Muscle of leg (tissue), 3 donors: ENCODE measurements at regions not wholly inside any gene's neighbourhood (a gene's known extent, or its start where the extent isn't known, plus 50 kb on each side); places are given as distances from the start of the nearest gene placed in this dataset.

ENCODE experiments used
- DNase-seq: peaks from one replicate; pipeline ENCODE4 v3.0.0; 2013
- H3K27ac ChIP-seq: one replicate; pipeline ENCODE4 v1.5.1; 2013; ENCODE audit warnings: mild to moderate bottlenecking, low read length, control low read depth
- H3K27me3 ChIP-seq: one replicate; pipeline ENCODE4 v1.6.1; 2013; ENCODE audit warnings: low read length; ENCODE audit not compliant: control insufficient read depth, insufficient read depth
- H3K36me3 ChIP-seq: one replicate; pipeline ENCODE4 v1.6.1; 2013; ENCODE audit warnings: low read length; ENCODE audit not compliant: control insufficient read depth, insufficient read depth
- H3K4me1 ChIP-seq: one replicate; pipeline ENCODE4 v1.6.1; 2013; ENCODE audit warnings: low read length; ENCODE audit not compliant: control insufficient read depth, insufficient read depth
- H3K4me3 ChIP-seq: one replicate; pipeline ENCODE4 v1.5.1; 2013; ENCODE audit warnings: low read length, control low read depth
- H3K9me3 ChIP-seq: replicated peaks from 2 replicates; pipeline ENCODE4 v1.6.1; 2013; ENCODE audit warnings: low read depth, low read length; ENCODE audit not compliant: control insufficient read depth
- WGBS: methylation state at CpG from one replicate; pipeline ENCODE4 v1.1.5; 2013; ENCODE audit warnings: missing lambda C conversion rate; ENCODE audit not compliant: insufficient coverage; 5-methylcytosine and 5-hydroxymethylcytosine counted together

- Histone ChIP-seq H3K27me3 (no peaks in the 10 kb centered on the region), H3K4me3 (no peak overlapping the region), H3K36me3 (no peaks in the 10 kb centered on the region), H3K9me3 (no peaks in the 10 kb centered on the region), H3K27ac (no peak overlapping the region), H3K4me1 (no peaks in the 10 kb centered on the region)
- WGBS, result 94% methylated on average over 2 of the region's 3 CpGs
- DNase-seq, result no peak
These were observed 71.0 kb upstream of the ACP3 start for GRCh38 chr3:132246212-132246611.

GRCh38 chr3:132247211-132247610, 70.0 kb upstream of the ACP3 start:
- Histone ChIP-seq H3K4me3 (no peak overlapping the region), H3K27me3 (no peaks in the 10 kb centered on the region), H3K4me1 (no peaks in the 10 kb centered on the region), H3K27ac (no peak overlapping the region), H3K36me3 (no peaks in the 10 kb centered on the region), H3K9me3 (no peaks in the 10 kb centered on the region)
- no peak for DNase-seq
- WGBS, result no CpG with 5 or more reads among the region's 1 CpG

GRCh38 chr3:132248490-132248889, 68.7 kb upstream of the ACP3 start:
- no peak overlapping the region for H3K4me3 ChIP-seq
- no peaks in the 10 kb centered on the region for H3K27me3 ChIP-seq
- H3K9me3 ChIP-seq, result no peaks in the 10 kb centered on the region
- no peak for DNase-seq
- H3K36me3 ChIP-seq, result no peaks in the 10 kb centered on the region
- no CpG with 5 or more reads among the region's 1 CpG for WGBS
- H3K27ac ChIP-seq, result no peak overlapping the region
- no peaks in the 10 kb centered on the region for H3K4me1 ChIP-seq

- 50% methylated on average over 1 of the region's 4 CpGs for WGBS
- no peaks in the 10 kb centered on the region for H3K36me3 ChIP-seq
These were observed 63.8 kb upstream of the ACP3 start for GRCh38 chr3:132253262-132253878.

GRCh38 chr3:132254076-132254755, 63.0 kb upstream of the ACP3 start:
- no peak for DNase-seq
- WGBS, result 90% methylated on average over 2 of the region's 4 CpGs
- Histone ChIP-seq H3K4me1 (no peaks in the 10 kb centered on the region), H3K4me3 (no peak overlapping the region), H3K36me3 (no peaks in the 10 kb centered on the region), H3K27ac (no peak overlapping the region), H3K27me3 (no peaks in the 10 kb centered on the region), H3K9me3 (no peaks in the 10 kb centered on the region)

More at GRCh38 chr3:132253262-132253878, 63.8 kb upstream of the ACP3 start:
- Histone ChIP-seq H3K4me3 (no peak overlapping the region), H3K27ac (no peak overlapping the region), H3K27me3 (no peaks in the 10 kb centered on the region), H3K9me3 (no peaks in the 10 kb centered on the region), H3K4me1 (no peaks in the 10 kb centered on the region)
- peak; percentile 79 for DNase-seq

GRCh38 chr3:132255041-132255745, 62.0 kb upstream of the ACP3 start:
- H3K27me3 ChIP-seq, result no peaks in the 10 kb centered on the region
- H3K9me3 ChIP-seq, result no peaks in the 10 kb centered on the region
- WGBS, result 80% methylated on average over 1 of the region's 5 CpGs
- no peak overlapping the region for H3K27ac ChIP-seq
- H3K36me3 ChIP-seq, result no peaks in the 10 kb centered on the region
- DNase-seq, result no peak
- H3K4me1 ChIP-seq, result no peaks in the 10 kb centered on the region
- no peak overlapping the region for H3K4me3 ChIP-seq

GRCh38 chr3:132256989-132257388, 60.2 kb upstream of the ACP3 start:
- peak; percentile 32 for DNase-seq
- Histone ChIP-seq H3K27me3 (no peaks in the 10 kb centered on the region), H3K36me3 (no peaks in the 10 kb centered on the region), H3K4me1 (no peaks in the 10 kb centered on the region), H3K27ac (no peak overlapping the region), H3K9me3 (no peaks in the 10 kb centered on the region), H3K4me3 (no peak overlapping the region)

- no peak overlapping the region for H3K27ac ChIP-seq
These were observed 55.7 kb upstream of the ACP3 start for GRCh38 chr3:132261506-132261905.

GRCh38 chr3:132262305-132262704, 54.9 kb upstream of the ACP3 start:
- no CpG with 5 or more reads among the region's 2 CpGs for WGBS
- Histone ChIP-seq H3K27me3 (no peaks in the 10 kb centered on the region), H3K27ac (no peak overlapping the region), H3K9me3 (no peaks in the 10 kb centered on the region), H3K4me3 (no peak overlapping the region), H3K36me3 (no peaks in the 10 kb centered on the region), H3K4me1 (no peaks in the 10 kb centered on the region)
- DNase-seq, result no peak

More at GRCh38 chr3:132261506-132261905, 55.7 kb upstream of the ACP3 start:
- DNase-seq, result no peak
- no peaks in the 10 kb centered on the region for H3K4me1 ChIP-seq
- no peaks in the 10 kb centered on the region for H3K36me3 ChIP-seq
- H3K9me3 ChIP-seq, result no peaks in the 10 kb centered on the region
- 67% methylated on average over 1 of the region's 3 CpGs for WGBS
- H3K4me3 ChIP-seq, result no peak overlapping the region
- no peaks in the 10 kb centered on the region for H3K27me3 ChIP-seq

- no peaks in the 10 kb centered on the region for H3K36me3 ChIP-seq
- H3K9me3 ChIP-seq, result no peaks in the 10 kb centered on the region
- no peaks in the 10 kb centered on the region for H3K4me1 ChIP-seq
- no peak for DNase-seq
- no peak overlapping the region for H3K4me3 ChIP-seq
- H3K27ac ChIP-seq, result no peak overlapping the region
- WGBS, result 83% methylated on average over 2 of the region's 2 CpGs
- no peaks in the 10 kb centered on the region for H3K27me3 ChIP-seq
These were observed 54.3 kb upstream of the ACP3 start for GRCh38 chr3:132262956-132263355.
